Suppressor macrophage treated with lipopolysaccharide for 4 hours (primary cell): ENCODE measurements at regions not wholly inside any gene's neighbourhood (a gene's known extent, or its start where the extent isn't known, plus 50 kb on each side); places are given as distances from the start of the nearest gene placed in this dataset.
"Not testable (repeated sequence)": the region's sequence is repeated elsewhere in the genome, so short reads cannot be mapped to it uniquely, and the experiment has no call there.

Experiments used
- DNase-seq: peaks from one replicate; pipeline ENCODE4 v3.0.0-alpha.2; 2020

GRCh38 chr3:27554706-27555105, 70.5 kb upstream of the SLC4A7 start:
- DNase-seq = peak; percentile 79

- DNase-seq = peak; percentile 76
These were observed 69.8 kb upstream of the SLC4A7 start for GRCh38 chr3:27553886-27554540.

GRCh38 chr3:27552708-27553107, 68.5 kb upstream of the SLC4A7 start:
- not testable (repeated sequence) for DNase-seq

- not testable (repeated sequence) for DNase-seq
These were observed 67.2 kb upstream of the SLC4A7 start for GRCh38 chr3:27551413-27551812.

- DNase-seq = no peak
These were observed 60.9 kb upstream of the SLC4A7 start for GRCh38 chr3:27545061-27545460.

- DNase-seq = peak; percentile 87
These were observed 60.2 kb upstream of the SLC4A7 start for GRCh38 chr3:27544372-27544865.

GRCh38 chr3:27542476-27542875, 58.3 kb upstream of the SLC4A7 start:
- peak; percentile 62 for DNase-seq

- peak; percentile 62 for DNase-seq
These were observed 56.0 kb upstream of the SLC4A7 start for GRCh38 chr3:27540231-27540630.

- DNase-seq = no peak
These were observed 52.3 kb upstream of the SLC4A7 start for GRCh38 chr3:27536491-27536890.

- no peak for DNase-seq
These were observed 51.7 kb upstream of the SLC4A7 start for GRCh38 chr3:27535809-27536392.

GRCh38 chr3:27533718-27534573, 49.8 kb upstream of the SLC4A7 start:
- DNase-seq = peak; percentile 77
